ENCODE measurements at regions not wholly inside any gene's neighbourhood (a gene's known extent, or its start where the extent isn't known, plus 50 kb on each side); places are given as distances from the start of the nearest gene placed in this dataset.
A peak's percentile ranks its signal among the peaks of the same experiment; 100 is the strongest.

DNA sequence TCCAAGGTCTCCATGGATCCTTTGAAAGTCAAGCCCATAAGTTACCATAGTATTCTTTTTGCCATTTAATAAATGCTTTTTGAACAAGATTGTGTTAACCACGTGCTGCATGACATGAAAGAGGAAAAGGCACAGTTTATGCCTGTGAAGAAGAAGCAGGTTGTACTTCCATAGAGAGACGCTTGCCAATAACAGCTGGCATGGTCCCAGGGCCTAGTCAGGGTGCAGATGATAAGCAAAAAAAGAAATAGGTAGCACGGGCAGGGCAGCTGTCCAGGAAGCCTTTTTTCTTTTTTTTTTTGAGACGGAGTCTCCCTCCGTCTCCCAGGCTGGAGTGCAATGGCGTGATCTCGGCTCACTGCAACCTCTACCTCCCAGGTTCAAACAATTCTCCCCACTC, 71.8 kb upstream of the CLINT1 start:
- no peaks in the 10 kb centered on the region for H3K27me3 ChIP-seq
- peaks cover 0 to 16% (median 6%) of the 10 kb centered on the region in 9 donors for H3K4me1 ChIP-seq
- H3K9me3 ChIP-seq = peaks cover 0 to 18% (median 2%) of the 10 kb centered on the region in 11 donors
- DNase-seq (peak; percentile 52 to 64), ATAC-seq (peak in 6 of 8 donors; percentile 41 to 79 (median 67))
- WGBS, 2 donors = 24 to 31% methylated on average over 7 of the region's 7 CpGs
- intact Hi-C loops (cut with DNase I) = no loop called here
- no peak overlapping the region for H3K27ac ChIP-seq
- TF ChIP-seq, protein P1, sequence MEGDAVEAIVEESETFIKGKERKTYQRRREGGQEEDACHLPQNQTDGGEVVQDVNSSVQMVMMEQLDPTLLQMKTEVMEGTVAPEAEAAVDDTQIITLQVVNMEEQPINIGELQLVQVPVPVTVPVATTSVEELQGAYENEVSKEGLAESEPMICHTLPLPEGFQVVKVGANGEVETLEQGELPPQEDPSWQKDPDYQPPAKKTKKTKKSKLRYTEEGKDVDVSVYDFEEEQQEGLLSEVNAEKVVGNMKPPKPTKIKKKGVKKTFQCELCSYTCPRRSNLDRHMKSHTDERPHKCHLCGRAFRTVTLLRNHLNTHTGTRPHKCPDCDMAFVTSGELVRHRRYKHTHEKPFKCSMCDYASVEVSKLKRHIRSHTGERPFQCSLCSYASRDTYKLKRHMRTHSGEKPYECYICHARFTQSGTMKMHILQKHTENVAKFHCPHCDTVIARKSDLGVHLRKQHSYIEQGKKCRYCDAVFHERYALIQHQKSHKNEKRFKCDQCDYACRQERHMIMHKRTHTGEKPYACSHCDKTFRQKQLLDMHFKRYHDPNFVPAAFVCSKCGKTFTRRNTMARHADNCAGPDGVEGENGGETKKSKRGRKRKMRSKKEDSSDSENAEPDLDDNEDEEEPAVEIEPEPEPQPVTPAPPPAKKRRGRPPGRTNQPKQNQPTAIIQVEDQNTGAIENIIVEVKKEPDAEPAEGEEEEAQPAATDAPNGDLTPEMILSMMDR (IDR thresholded peaks at IDR 0.05) = no peak
- no peaks in the 10 kb centered on the region for H3K36me3 ChIP-seq
- no peak overlapping the region for H3K4me3 ChIP-seq

DNA sequence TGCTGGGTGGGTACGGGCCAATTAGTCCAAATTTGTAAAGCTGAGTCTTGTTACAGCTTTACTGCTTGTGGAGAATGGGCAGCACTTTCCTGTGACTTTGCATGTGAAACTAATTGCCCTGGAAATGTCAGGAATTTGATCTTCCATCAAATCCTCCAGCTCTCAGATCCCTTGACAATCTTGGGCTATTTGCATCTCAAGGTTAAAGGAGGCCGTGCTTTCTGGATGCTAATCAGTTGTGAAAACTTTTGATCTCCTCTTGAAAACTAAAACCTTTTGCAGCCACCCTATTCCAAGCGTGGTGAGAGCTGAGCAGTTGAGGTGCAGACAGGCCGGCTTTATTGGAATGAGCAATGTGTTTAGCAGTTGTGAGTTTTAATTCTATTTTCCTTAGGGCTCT, 68.0 kb upstream of the CLINT1 start:
- ATAC-seq (no peak), DNase-seq (no peak)
- H3K36me3 ChIP-seq = no peaks in the 10 kb centered on the region
- H3K4me3 ChIP-seq = no peak overlapping the region
- no peaks in the 10 kb centered on the region for H3K9me3 ChIP-seq
- intact Hi-C loops (cut with DNase I) = no loop called here
- TF ChIP-seq, protein P1 (IDR thresholded peaks at IDR 0.05) = no peak
- 59 to 66% methylated on average over 4 of the region's 4 CpGs for WGBS, 2 donors
- H3K27me3 ChIP-seq = no peaks in the 10 kb centered on the region
- H3K4me1 ChIP-seq = peaks cover 0 to 16% (median 6%) of the 10 kb centered on the region in 9 donors
- no peak overlapping the region for H3K27ac ChIP-seq

DNA sequence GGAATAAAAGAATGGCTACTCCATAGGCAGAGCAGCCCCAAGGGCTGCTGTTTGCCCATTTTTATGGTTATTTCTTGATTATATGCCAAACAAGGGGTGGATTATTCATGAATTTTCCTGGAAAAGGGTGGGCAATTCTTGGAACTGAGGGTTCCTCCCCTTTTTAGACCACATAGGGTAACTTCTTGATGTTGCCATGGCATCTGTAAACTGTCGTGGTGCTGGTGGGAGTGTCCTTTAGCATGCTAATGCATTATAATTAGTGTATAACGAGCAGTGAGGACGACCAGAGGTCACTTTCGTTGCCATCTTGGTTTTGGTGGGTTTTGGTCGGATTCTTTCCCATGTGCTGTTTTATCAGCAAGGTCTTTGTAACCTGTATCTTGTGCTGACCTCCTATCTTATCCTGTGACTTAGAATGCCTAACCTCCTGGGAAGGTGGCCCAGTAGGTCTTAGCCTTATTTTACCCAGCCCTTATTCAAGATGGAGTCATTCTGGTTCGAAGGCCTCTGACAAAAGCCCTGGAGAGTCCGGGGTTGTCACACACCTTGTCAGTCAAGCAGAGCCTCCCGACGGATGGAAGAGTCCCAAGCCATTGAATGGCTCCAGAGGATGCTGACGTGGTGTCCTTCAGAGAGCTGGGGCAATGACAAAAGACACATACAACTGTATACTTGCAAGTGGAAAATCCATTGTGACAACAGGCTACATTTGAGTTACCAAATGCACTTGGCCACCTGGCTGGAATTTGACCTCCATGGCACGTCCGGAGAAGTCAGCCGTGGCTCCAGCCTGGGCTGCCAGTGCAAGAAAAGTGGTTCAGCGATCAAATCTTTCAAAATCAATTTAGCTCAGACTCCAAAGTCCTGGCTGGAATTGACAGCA, 67.1 kb upstream of the CLINT1 start:
- Histone ChIP-seq H3K36me3 (no peaks in the 10 kb centered on the region), H3K4me3 (no peak overlapping the region), H3K27ac (no peak overlapping the region), H3K9me3 (no peaks in the 10 kb centered on the region), H3K4me1 (peaks cover 0 to 15% (median 6%) of the 10 kb centered on the region in 9 donors), H3K27me3 (no peaks in the 10 kb centered on the region)
- no peak for DNase-seq
- ATAC-seq = peak in 4 of 8 donors; percentile 28 to 74 (median 43)
- 72 to 76% methylated on average over 14 of the region's 14 CpGs for WGBS, 2 donors
- TF ChIP-seq, protein P1 (IDR thresholded peaks at IDR 0.05) = no peak
- intact Hi-C loops (cut with DNase I) = no loop called here

DNA sequence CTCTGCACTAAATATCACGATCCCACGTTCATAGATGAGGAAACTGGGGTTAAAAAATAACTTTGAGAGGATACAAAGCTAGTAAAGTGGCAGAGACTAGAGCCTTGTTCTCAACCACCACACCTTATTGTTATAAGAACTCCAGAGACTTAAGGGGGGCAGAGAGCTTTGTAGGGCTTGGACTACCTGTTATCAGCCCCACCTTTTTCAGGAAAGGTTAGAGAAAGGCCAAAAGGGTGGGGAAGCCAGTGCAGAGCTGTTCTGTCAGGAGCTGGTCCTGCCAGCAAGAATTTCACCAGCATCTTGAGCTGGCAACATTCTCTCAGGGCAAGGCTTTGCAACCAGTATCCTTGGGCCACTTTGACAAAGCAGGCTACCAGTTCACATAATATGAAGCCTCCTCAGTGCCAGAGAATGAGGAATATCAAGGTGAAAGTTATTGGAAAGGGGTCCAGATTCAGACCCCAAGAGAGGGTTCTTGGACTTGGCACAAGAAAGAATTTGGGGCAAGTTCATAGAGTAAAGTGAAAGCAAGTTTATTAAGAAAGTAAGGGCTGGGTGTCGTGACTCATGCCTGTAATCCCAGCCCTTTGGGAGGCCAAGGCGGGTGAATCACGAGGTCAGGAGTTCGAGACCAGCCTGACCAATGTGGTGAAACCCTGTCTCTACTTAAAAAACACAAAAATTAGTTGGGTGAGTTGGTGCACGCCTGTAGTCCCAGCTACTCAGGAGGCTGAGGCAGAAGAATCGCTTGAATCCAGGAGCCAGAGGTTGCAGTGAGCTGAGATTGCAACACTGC, 66.2 kb upstream of the CLINT1 start:
- intact Hi-C loops (cut with DNase I) = no loop called here
- WGBS, 2 donors = 95 to 97% methylated on average over 8 of the region's 8 CpGs
- Histone ChIP-seq H3K27me3 (no peaks in the 10 kb centered on the region), H3K27ac (no peak overlapping the region), H3K4me3 (no peak overlapping the region), H3K9me3 (no peaks in the 10 kb centered on the region), H3K4me1 (peaks cover 0 to 10% (median 4%) of the 10 kb centered on the region in 9 donors), H3K36me3 (no peaks in the 10 kb centered on the region)
- TF ChIP-seq, protein P1 (IDR thresholded peaks at IDR 0.05) = no peak
- DNase-seq (no peak), ATAC-seq (no peak)
